MM.1S (cell line): ENCODE measurements at regions not wholly inside any gene's neighbourhood (a gene's known extent, or its start where the extent isn't known, plus 50 kb on each side); places are given as distances from the start of the nearest gene placed in this dataset.
"Not testable (repeated sequence)": the region's sequence is repeated elsewhere in the genome, so short reads cannot be mapped to it uniquely, and the experiment has no call there.

Experiments used
- DNase-seq: peaks from one replicate; pipeline ENCODE4 v3.0.0-alpha.2; 2015
- H2AFZ ChIP-seq: fragments of 300-600 bp; sonication (generic); 2 replicates; pipeline ENCODE4 v1.6.0; 2016; ENCODE audit warnings: antibody characterized with exemption, low read length
- H3F3A ChIP-seq: fragments of 300-600 bp; sonication (generic); 2 replicates; pipeline ENCODE4 v1.6.1; 2016; ENCODE audit warnings: mild to moderate bottlenecking, antibody characterized with exemption, low read length, moderate library complexity, mixed read lengths; ENCODE audit not compliant: insufficient read depth
- H3K27ac ChIP-seq: fragments of 300-600 bp; sonication (generic); 2 replicates; pipeline ENCODE4 v1.5.1; 2016; ENCODE audit warnings: mild to moderate bottlenecking, low read length
- H3K27me3 ChIP-seq: fragments of 300-600 bp; sonication (generic); replicated peaks from 2 replicates; pipeline ENCODE4 v1.6.0; 2016; ENCODE audit warnings: low read length; ENCODE audit not compliant: insufficient read depth
- H3K36me3 ChIP-seq: fragments of 300-600 bp; sonication (generic); replicated peaks from 2 replicates; pipeline ENCODE4 v1.6.1; 2016; ENCODE audit warnings: mild to moderate bottlenecking, low read length, mixed read lengths; ENCODE audit not compliant: insufficient read depth
- H3K4me1 ChIP-seq: fragments of 300-600 bp; sonication (generic); 2 replicates; pipeline ENCODE4 v1.6.1; 2016; ENCODE audit warnings: low read length, mixed read lengths
- H3K4me2 ChIP-seq: fragments of 300-600 bp; sonication (generic); 2 replicates; pipeline ENCODE4 v1.6.0; 2016; ENCODE audit warnings: low read depth, low read length
- H3K4me3 ChIP-seq: fragments of 300-600 bp; sonication (generic); 2 replicates; pipeline ENCODE4 v1.5.1; 2016; ENCODE audit warnings: low read length, mixed read lengths
- H3K79me2 ChIP-seq: fragments of 300-600 bp; sonication (generic); 2 replicates; pipeline ENCODE4 v1.6.1; 2016; ENCODE audit warnings: mixed run types, low read length, mixed read lengths
- H3K9ac ChIP-seq: fragments of 300-600 bp; sonication (generic); 2 replicates; pipeline ENCODE4 v1.6.1; 2016; ENCODE audit warnings: low read length, mixed read lengths
- H3K9me2 ChIP-seq: fragments of 300-600 bp; sonication (generic); replicated peaks from 2 replicates; pipeline ENCODE4 v1.6.1; 2016; ENCODE audit warnings: mild to moderate bottlenecking, low read length, mixed read lengths; ENCODE audit not compliant: insufficient read depth
- H3K9me3 ChIP-seq: fragments of 300-600 bp; sonication (generic); replicated peaks from 2 replicates; pipeline ENCODE4 v1.6.1; 2016; ENCODE audit warnings: mild to moderate bottlenecking, low read length, mixed read lengths; ENCODE audit not compliant: insufficient read depth
- H4K20me1 ChIP-seq: fragments of 300-600 bp; sonication (generic); 2 replicates; pipeline ENCODE4 v1.6.1; 2016; ENCODE audit warnings: mild to moderate bottlenecking, low read length, moderate library complexity, mixed read lengths; ENCODE audit not compliant: insufficient read depth
- EZH2 ChIP-seq: fragments of 300-600 bp; sonication (generic); optimal IDR thresholded peaks from 2 replicates; pipeline ENCODE3; 2017; ENCODE audit warnings: low read depth, mild to moderate bottlenecking, antibody characterized with exemption, low read length, mixed read lengths
- EZH2phosphoT487 ChIP-seq: fragments of 300-600 bp; sonication (generic); IDR thresholded peaks from 2 replicates; pipeline ENCODE4 v1.6.1; 2018; ENCODE audit warnings: antibody characterized with exemption, low read length
- TF ChIP-seq, protein P1 (sequence below): fragments of 300-600 bp; sonication (generic); IDR thresholded peaks from 2 replicates; pipeline ENCODE4 v1.5.1; 2016; ENCODE audit warnings: antibody characterized with exemption, low read length, mixed read lengths

- H3K9me2 ChIP-seq = no peaks in the 10 kb centered on the region
- no peaks in the 10 kb centered on the region for H3K36me3 ChIP-seq
- no peak overlapping the region for H2AFZ ChIP-seq
- no peaks in the 10 kb centered on the region for H3F3A ChIP-seq
- H3K27me3 ChIP-seq = no peaks in the 10 kb centered on the region
- H4K20me1 ChIP-seq = no peaks in the 10 kb centered on the region
- H3K4me2 ChIP-seq = no peak overlapping the region
- no peaks in the 10 kb centered on the region for H3K4me1 ChIP-seq
- DNase-seq = no peak
- no peak for TF ChIP-seq EZH2phosphoT487
- TF ChIP-seq, protein P1, sequence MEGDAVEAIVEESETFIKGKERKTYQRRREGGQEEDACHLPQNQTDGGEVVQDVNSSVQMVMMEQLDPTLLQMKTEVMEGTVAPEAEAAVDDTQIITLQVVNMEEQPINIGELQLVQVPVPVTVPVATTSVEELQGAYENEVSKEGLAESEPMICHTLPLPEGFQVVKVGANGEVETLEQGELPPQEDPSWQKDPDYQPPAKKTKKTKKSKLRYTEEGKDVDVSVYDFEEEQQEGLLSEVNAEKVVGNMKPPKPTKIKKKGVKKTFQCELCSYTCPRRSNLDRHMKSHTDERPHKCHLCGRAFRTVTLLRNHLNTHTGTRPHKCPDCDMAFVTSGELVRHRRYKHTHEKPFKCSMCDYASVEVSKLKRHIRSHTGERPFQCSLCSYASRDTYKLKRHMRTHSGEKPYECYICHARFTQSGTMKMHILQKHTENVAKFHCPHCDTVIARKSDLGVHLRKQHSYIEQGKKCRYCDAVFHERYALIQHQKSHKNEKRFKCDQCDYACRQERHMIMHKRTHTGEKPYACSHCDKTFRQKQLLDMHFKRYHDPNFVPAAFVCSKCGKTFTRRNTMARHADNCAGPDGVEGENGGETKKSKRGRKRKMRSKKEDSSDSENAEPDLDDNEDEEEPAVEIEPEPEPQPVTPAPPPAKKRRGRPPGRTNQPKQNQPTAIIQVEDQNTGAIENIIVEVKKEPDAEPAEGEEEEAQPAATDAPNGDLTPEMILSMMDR = no peak
- no peak for TF ChIP-seq EZH2
- no peaks in the 10 kb centered on the region for H3K79me2 ChIP-seq
- no peak overlapping the region for H3K27ac ChIP-seq
- H3K4me3 ChIP-seq = no peak overlapping the region
- no peaks in the 10 kb centered on the region for H3K9me3 ChIP-seq
- H3K9ac ChIP-seq = no peak overlapping the region
These were observed 68.2 kb upstream of the MAML3 start for GRCh38 chr4:140222171-140222570.

GRCh38 chr4:140220058-140220457 lies 66.1 kb upstream of the MAML3 start:
- no peaks in the 10 kb centered on the region for H3K9me2 ChIP-seq

DNA sequence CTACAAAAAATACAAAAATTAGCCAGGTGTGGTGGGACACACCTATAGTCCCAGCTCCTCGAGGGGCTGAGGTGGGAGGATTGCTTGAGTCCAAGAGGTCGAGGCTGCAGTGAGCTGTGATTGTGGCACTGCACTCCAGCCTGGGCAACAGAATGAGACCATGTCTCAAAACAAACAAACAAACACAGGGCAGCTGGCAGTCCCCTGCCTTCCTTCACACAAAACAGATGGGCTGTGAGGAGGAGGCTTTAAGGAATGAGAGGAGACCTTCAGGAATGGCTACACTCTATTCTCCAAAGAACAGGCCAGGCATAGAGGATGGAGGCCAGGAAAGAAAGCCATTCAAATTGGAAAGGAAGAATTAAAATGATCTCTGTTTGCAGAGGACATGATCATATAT lies 65.6 kb upstream of the MAML3 start:
- no peaks in the 10 kb centered on the region for H3K9me3 ChIP-seq
- TF ChIP-seq, protein P1 = no peak
- TF ChIP-seq EZH2phosphoT487 (no peak), EZH2 (no peak)
- H3K36me3 ChIP-seq = no peaks in the 10 kb centered on the region
- no peak for DNase-seq
- H2AFZ ChIP-seq = no peak overlapping the region
- H3K4me2 ChIP-seq = no peak overlapping the region
- no peaks in the 10 kb centered on the region for H3K79me2 ChIP-seq
- H4K20me1 ChIP-seq = no peaks in the 10 kb centered on the region
- no peak overlapping the region for H3K4me3 ChIP-seq
- no peaks in the 10 kb centered on the region for H3K4me1 ChIP-seq
- H3F3A ChIP-seq = no peaks in the 10 kb centered on the region
- no peak overlapping the region for H3K9ac ChIP-seq
- H3K9me2 ChIP-seq = no peaks in the 10 kb centered on the region
- no peak overlapping the region for H3K27ac ChIP-seq
- H3K27me3 ChIP-seq = no peaks in the 10 kb centered on the region

More at GRCh38 chr4:140220058-140220457, 66.1 kb upstream of the MAML3 start:
- Histone ChIP-seq H3K36me3 (no peaks in the 10 kb centered on the region), H3K4me2 (no peak overlapping the region), H2AFZ (no peak overlapping the region), H3K27me3 (no peaks in the 10 kb centered on the region), H3K9me3 (no peaks in the 10 kb centered on the region), H3K79me2 (no peaks in the 10 kb centered on the region), H3F3A (no peaks in the 10 kb centered on the region), H4K20me1 (no peaks in the 10 kb centered on the region), H3K9ac (no peak overlapping the region), H3K27ac (no peak overlapping the region), H3K4me1 (no peaks in the 10 kb centered on the region), H3K4me3 (no peak overlapping the region)
- no peak for TF ChIP-seq EZH2
- TF ChIP-seq EZH2phosphoT487 = no peak
- no peak for DNase-seq

GRCh38 chr4:140219070-140219469 lies 65.1 kb upstream of the MAML3 start:
- H3F3A ChIP-seq, H3K4me1 ChIP-seq, H3K36me3 ChIP-seq, H3K27me3 ChIP-seq, H3K4me2 ChIP-seq, H3K79me2 ChIP-seq, H3K9ac ChIP-seq, H3K4me3 ChIP-seq, H4K20me1 ChIP-seq, H3K9me3 ChIP-seq, H3K27ac ChIP-seq, H2AFZ ChIP-seq, DNase-seq, H3K9me2 ChIP-seq: not testable (repeated sequence)
